Neural crest cell (in vitro differentiated cells): ENCODE measurements at regions not wholly inside any gene's neighbourhood (a gene's known extent, or its start where the extent isn't known, plus 50 kb on each side); places are given as distances from the start of the nearest gene placed in this dataset.
"Not testable (repeated sequence)": the region's sequence is repeated elsewhere in the genome, so short reads cannot be mapped to it uniquely, and the experiment has no call there.

Experiments used
- DNase-seq: peaks from one replicate; pipeline ENCODE4 v3.0.0; 2021; ENCODE audit warnings: low read depth, mixed read lengths, low spot score
- H3K27ac Mint-ChIP-seq: one replicate; pipeline ENCODE4 v1.8.0; 2021; ENCODE audit warnings: mild to moderate bottlenecking, mixed read lengths; ENCODE audit not compliant: unreplicated experiment
- H3K27me3 Mint-ChIP-seq: 2 replicates; pipeline ENCODE4 v1.8.0; 2021; ENCODE audit warnings: low read depth, mild to moderate bottlenecking, mixed read lengths
- H3K36me3 Mint-ChIP-seq: 2 replicates; pipeline ENCODE4 v1.8.0; 2021; ENCODE audit warnings: low read depth, mild to moderate bottlenecking, mixed read lengths
- H3K4me1 Mint-ChIP-seq: 2 replicates; pipeline ENCODE4 v1.8.0; 2021; ENCODE audit warnings: mixed read lengths
- H3K4me3 Mint-ChIP-seq: one replicate; pipeline ENCODE4 v1.8.0; 2021; ENCODE audit warnings: mild to moderate bottlenecking, mixed read lengths
- H3K9me3 Mint-ChIP-seq: 2 replicates; pipeline ENCODE4 v1.8.0; 2021; ENCODE audit warnings: mixed read lengths
- TF ChIP-seq, protein P1 (sequence below): fragments of 200-600 bp; sonication (generic); conservative IDR thresholded peaks from 2 replicates; pipeline ENCODE4 v1.5.0; 2021; ENCODE audit warnings: antibody characterized with exemption, mild to moderate bottlenecking

DNA sequence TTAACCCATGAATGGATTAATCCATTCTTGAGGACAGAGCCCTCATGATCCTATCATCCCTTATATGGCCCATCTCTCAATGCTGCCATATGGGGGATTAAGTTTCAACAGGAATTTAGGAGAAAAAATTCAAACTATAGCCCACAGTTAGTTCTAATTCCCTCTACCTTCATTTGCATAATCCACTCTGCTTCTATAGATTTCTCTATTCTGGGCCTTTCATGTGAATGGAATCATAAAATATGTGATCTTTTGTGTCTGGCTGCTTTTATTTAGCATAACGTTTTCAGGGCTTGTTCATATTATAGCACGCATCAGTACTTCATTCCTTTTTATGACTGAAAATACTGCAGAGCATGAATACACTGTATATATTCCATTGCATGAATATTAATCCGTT, 55.4 kb downstream of the CTSL start:
- no peaks in the 10 kb centered on the region for H3K27me3 Mint-ChIP-seq
- no peaks in the 10 kb centered on the region for H3K36me3 Mint-ChIP-seq
- TF ChIP-seq, protein P1, sequence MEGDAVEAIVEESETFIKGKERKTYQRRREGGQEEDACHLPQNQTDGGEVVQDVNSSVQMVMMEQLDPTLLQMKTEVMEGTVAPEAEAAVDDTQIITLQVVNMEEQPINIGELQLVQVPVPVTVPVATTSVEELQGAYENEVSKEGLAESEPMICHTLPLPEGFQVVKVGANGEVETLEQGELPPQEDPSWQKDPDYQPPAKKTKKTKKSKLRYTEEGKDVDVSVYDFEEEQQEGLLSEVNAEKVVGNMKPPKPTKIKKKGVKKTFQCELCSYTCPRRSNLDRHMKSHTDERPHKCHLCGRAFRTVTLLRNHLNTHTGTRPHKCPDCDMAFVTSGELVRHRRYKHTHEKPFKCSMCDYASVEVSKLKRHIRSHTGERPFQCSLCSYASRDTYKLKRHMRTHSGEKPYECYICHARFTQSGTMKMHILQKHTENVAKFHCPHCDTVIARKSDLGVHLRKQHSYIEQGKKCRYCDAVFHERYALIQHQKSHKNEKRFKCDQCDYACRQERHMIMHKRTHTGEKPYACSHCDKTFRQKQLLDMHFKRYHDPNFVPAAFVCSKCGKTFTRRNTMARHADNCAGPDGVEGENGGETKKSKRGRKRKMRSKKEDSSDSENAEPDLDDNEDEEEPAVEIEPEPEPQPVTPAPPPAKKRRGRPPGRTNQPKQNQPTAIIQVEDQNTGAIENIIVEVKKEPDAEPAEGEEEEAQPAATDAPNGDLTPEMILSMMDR: no peak
- no peaks in the 10 kb centered on the region for H3K9me3 Mint-ChIP-seq
- no peak for DNase-seq
- H3K4me1 Mint-ChIP-seq: peaks cover 4% of the 10 kb centered on the region
- H3K27ac Mint-ChIP-seq: no peak overlapping the region
- no peak overlapping the region for H3K4me3 Mint-ChIP-seq

DNA sequence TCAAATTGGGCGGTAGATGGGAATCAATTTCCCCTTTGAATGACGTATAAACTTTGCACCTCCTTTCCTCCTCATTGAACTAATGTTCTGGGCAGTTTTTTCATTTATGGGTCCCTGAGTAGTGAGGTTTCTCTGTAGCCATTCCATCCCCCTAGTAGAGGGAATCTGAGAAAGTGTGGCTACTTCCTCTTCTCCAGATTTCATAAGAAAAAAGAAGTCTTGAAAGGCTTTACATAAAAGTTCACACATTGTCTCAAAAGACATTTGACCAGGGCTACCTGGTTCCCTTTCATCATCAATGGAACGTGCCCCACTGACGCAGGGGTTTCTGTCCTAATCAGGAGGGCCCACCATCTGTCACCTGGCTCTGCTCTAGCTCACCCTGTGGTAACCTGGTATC, 57.3 kb downstream of the CTSL start:
- TF ChIP-seq, protein P1: no peak
- no peaks in the 10 kb centered on the region for H3K27me3 Mint-ChIP-seq

DNA sequence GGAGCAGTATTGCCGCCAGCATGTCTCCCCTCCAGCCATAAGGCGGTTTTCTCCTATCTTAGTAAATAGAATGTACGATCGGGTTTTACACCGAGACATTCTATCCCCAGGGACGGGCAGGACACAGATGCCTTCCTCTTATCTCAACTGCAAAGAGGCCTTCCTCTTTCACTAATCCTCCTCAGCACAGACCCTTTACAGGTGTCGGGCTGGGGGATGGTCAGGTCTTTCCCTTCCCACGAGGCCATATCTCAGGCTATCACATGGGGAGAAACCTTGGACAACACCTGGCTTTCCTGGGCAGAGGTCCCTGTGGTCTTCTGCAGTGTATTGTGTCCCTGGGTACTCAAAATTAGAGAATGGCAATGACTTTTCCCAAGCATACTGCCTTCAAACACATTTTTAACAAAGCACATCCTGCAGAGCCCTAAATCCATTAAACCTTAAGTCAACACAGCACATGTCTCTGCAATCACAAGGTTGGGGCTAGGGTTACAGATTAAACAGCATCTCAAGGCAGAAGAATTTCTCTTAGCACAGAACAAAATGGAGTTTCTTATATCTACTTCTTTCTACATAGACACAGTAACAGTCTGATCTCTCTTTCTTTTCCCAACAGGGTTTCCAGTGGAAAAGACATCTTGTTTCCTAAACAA, 59.5 kb downstream of the CTSL start:
- H3K9me3 Mint-ChIP-seq, H3K4me1 Mint-ChIP-seq, H3K36me3 Mint-ChIP-seq, H3K27me3 Mint-ChIP-seq, H3K4me3 Mint-ChIP-seq, DNase-seq, H3K27ac Mint-ChIP-seq: not testable (repeated sequence)

More for the DNA sequence above, 57.3 kb downstream of the CTSL start:
- H3K27ac Mint-ChIP-seq: no peak overlapping the region
- no peak for DNase-seq
- no peak overlapping the region for H3K4me3 Mint-ChIP-seq
- H3K36me3 Mint-ChIP-seq: peaks cover 2% of the 10 kb centered on the region
- H3K9me3 Mint-ChIP-seq: peaks cover 4% of the 10 kb centered on the region
- H3K4me1 Mint-ChIP-seq: peaks cover 5% of the 10 kb centered on the region

DNA sequence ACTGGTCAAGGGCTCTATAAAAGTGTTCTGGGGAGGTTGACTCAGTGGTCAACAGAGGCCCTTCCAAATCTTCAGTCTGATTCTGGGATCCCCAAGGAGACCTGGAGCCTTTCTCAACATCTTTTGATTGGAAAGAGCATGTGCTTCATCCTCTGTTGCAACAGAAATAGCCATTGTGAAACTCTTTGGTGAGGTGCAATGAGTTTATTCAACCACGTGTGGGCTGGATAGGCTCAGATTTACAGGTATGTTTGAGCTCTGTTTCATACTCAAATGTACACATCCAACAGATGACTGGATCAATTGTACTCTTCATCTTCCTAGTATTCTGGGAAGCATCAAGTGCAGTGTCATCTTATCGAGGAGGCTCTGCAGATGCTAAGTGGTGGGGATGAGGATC, 60.5 kb downstream of the CTSL start:
- H3K9me3 Mint-ChIP-seq: peaks cover 4% of the 10 kb centered on the region
- no peak overlapping the region for H3K4me3 Mint-ChIP-seq
- no peak overlapping the region for H3K27ac Mint-ChIP-seq
- H3K27me3 Mint-ChIP-seq: no peaks in the 10 kb centered on the region
- DNase-seq: no peak
- TF ChIP-seq, protein P1: no peak
- peaks cover 5% of the 10 kb centered on the region for H3K4me1 Mint-ChIP-seq
- H3K36me3 Mint-ChIP-seq: peaks cover 2% of the 10 kb centered on the region

DNA sequence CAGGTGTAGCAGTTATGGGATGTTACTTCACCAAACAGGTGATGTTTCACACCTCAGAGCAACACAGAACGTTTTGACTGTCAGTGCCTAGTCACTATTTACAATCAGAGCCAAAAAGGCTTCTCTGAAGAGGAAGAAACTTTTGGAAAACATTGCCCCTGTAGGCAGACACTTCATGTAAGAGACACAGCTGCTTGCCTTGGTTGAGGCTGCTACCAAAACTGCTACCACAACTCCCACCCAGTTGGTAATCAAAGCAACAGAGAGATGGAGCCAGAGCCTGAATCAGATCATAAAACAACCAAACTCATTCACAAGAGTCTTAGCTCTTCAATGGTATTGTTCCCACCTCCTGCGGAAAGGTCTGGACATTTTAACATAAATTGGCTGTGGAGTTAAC, 61.0 kb downstream of the CTSL start:
- Mint-ChIP-seq H3K27me3 (no peaks in the 10 kb centered on the region), H3K9me3 (peaks cover 4% of the 10 kb centered on the region), H3K4me3 (no peak overlapping the region), H3K36me3 (peaks cover 2% of the 10 kb centered on the region), H3K27ac (no peak overlapping the region), H3K4me1 (peaks cover 5% of the 10 kb centered on the region)
- DNase-seq: no peak
- TF ChIP-seq, protein P1: no peak

DNA sequence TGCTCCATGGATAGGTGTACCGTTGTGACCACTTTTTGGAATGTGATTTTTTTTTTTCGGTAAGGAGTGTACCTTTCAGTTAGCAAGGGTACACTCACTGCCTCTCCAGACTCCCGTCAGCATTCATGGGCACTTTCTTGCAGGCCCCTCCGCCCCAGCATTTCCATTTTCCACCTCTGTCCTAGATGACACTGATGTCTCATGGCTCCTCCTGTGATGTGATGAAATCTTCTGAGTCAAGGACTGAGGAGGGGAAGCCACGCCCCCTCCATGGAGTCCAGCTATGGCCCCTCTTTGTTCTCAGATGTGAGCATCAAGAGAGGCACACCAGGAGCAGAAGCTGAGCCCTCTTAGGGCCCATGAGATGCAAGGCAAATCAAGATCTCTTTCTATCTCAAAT, 61.8 kb downstream of the CTSL start:
- Mint-ChIP-seq H3K4me3 (no peak overlapping the region), H3K36me3 (peaks cover 2% of the 10 kb centered on the region), H3K9me3 (peaks cover 4% of the 10 kb centered on the region), H3K4me1 (peaks cover 5% of the 10 kb centered on the region), H3K27ac (no peak overlapping the region), H3K27me3 (no peaks in the 10 kb centered on the region)
- DNase-seq: no peak
- TF ChIP-seq, protein P1: no peak
